GM21576 (cell line): ENCODE measurements at regions not wholly inside any gene's neighbourhood (a gene's known extent, or its start where the extent isn't known, plus 50 kb on each side); places are given as distances from the start of the nearest gene placed in this dataset.
"Not testable (repeated sequence)": the region's sequence is repeated elsewhere in the genome, so short reads cannot be mapped to it uniquely, and the experiment has no call there.

Source experiments
- ATAC-seq: cut with Tn5 transposase; IDR thresholded peaks from one replicate; pipeline ENCODE4 v1.9.1; 2021; ENCODE audit warnings: mild to moderate bottlenecking, moderate library complexity; ENCODE audit not compliant: unreplicated experiment

- ATAC-seq: no peak
These were observed 1505.0 kb downstream of the SI start for GRCh38 chr3:163573324-163573723.

GRCh38 chr3:163572856-163573255 is 1505.4 kb downstream of the SI start:
- ATAC-seq: no peak

- no peak for ATAC-seq
These were observed 1514.8 kb downstream of the SI start for GRCh38 chr3:163563485-163563884.

DNA sequence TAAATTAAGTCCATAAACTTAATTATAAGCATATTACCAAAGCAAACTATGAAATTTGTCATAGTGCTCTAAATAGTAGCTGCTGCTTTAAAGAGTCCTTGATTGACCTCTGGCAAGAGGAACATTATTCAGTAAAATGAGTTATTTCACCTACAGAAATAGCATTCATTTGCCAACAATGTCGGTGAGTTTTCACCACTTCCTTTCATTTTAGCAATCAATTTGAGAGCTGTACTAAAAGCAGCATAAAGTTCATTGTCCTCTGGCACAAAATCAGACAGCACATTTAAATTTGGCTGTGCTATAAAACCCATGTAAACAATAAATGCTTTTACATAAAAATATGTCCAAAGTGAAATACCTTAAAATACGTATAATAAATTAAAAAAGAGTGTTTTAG is 1515.7 kb downstream of the SI start:
- ATAC-seq: no peak

- no peak for ATAC-seq
These were observed 1517.1 kb downstream of the SI start for GRCh38 chr3:163561151-163561550.

DNA sequence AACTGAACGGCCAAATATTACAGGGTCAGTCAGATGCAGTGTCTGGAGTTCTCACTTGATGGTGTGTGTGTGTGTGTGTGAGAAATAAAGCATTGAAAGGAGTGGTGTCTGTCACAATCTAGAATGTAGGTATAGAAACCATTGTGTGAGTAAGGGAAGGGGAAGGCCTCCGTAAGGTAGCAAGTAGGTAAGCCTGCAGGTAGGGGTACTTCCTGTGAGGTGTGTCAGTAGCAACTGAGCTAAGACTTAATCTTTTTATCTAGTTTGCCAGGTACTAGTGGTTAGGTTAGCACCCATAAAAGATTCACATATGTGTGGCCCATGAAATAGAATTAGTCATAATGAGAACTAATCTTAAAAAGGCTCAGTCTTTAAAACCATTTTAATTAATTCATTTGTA is 1517.8 kb downstream of the SI start:
- no peak for ATAC-seq

DNA sequence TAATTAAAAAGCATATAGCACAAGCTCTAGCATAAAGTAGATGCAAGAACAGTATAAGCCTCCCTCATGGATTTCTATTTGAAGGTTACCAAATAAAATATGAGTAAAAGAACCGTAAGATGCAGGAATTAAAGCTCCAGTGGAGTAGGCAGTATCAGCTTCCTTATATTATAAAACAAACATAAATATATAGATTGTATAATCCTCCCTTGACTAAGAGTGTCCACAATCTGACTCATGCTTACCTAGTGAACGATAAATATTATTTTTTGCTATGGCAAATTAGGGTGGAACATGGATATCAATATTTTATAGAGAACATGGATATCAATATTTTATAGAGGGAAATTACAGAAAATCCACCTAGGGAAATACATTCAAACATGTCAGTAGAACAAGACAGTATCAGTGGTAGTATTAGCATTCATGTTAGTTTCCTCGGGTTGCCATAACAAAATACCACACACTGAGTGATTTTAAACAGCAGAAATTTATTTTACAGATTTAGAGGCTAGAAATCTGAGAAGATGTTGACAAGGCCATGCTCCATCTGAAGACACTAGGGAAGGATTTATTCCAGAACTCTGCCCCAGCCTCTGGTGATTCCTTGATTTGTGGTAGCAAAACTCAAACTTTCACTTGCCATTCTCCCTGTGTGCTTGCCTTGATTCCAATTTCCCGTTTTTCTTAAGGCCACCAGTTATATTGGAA is 1521.3 kb downstream of the SI start:
- no peak for ATAC-seq

DNA sequence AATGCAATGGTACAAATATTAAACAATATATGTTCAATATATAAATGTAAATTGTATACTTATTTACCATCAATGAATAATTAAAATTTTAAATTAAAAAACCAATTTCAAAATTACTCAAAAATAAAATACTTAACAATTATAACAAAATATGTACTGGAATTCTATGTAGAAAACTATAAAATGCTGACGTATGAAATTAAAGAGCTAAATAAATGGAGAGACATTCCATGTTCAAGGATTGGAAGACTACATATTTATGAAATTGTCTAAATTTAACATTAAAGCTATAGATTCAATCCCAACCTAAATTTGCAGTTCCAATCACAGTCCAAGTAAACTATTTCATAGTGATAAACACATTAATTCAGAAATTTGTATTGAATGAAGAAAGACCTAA is 1522.4 kb downstream of the SI start:
- ATAC-seq: no peak

- no peak for ATAC-seq
These were observed 1525.7 kb downstream of the SI start for GRCh38 chr3:163552659-163552966.

DNA sequence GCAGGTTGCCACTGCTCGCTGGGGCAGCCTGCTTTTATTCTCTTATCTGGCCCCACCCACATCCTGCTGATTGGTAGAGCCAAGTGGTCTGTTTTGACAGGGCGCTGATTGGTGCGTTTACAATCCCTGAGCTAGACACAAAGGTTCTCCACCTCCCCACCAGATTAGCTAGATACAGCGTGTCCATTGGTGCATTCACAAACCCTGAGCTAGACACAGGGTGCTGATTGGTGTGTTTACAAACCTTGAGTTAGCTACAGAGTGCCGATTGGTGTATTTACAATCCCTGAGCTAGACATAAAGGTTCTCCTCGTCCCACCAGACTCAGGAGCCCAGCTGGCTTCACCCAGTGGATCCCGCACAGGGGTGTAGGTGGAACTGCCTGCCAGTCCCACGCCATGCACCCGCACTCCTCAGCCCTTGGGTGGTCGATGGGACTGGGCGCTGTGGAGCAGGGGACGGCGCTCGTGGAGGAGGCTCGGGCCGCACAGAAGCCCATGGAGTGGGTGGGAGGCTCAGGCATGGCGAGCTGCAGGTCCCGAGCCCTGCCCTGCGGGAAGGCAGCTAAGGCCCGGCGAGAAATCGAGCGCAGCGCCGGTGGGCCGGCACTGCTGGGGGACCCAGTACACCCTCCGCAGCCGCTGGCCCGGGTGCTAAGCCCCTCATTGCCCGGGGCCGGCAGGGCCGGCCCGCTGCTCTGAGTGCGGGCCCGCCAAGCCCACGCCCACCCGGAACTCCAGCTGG is 1526.2 kb downstream of the SI start:
- not testable (repeated sequence) for ATAC-seq

DNA sequence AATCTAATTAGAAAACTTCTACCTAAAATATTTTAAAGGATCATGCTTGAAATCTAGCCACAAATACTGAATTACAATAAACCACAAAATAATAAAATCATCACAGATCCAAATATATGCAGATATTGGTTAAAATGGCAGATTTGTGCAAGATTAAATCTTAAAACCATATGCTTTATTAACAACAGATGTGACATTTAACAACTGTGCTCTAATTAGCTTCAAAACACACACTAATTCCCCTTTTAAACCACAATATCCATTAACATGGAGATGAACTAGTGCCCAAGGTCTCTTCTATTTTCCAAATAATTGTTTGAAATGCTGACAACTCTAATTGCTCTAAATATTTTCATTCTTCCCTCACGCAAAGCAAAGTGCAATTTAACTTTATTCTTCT is 1530.3 kb downstream of the SI start:
- no peak for ATAC-seq

GRCh38 chr3:163547014-163547685 is 1531.1 kb downstream of the SI start:
- no peak for ATAC-seq

GRCh38 chr3:163543662-163544061 is 1534.6 kb downstream of the SI start:
- ATAC-seq: no peak

- no peak for ATAC-seq
These were observed 1536.7 kb downstream of the SI start for GRCh38 chr3:163541629-163542028.

GRCh38 chr3:163538387-163538786 is 1539.9 kb downstream of the SI start:
- no peak for ATAC-seq

DNA sequence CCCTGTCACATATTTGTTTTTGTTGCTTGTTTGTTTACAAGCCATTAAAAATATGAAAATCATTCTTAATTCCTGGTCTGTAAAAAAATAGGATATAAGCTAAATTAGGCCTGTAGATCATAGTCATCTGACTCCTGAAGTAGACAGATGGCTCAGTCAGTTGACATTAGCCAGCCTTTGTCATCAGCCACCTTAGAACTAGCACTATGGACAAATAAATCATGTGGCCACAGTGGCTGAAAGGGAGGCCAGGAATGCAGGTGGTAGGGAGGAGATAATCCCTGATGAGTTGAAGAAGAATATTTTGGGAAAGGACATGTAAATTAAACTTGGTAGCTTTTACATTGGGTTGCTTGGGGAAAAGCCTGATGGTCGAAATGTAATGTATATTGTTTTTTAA is 1544.9 kb downstream of the SI start:
- ATAC-seq: no peak

- no peak for ATAC-seq
These were observed 1554.9 kb downstream of the SI start for GRCh38 chr3:163523375-163523774.

DNA sequence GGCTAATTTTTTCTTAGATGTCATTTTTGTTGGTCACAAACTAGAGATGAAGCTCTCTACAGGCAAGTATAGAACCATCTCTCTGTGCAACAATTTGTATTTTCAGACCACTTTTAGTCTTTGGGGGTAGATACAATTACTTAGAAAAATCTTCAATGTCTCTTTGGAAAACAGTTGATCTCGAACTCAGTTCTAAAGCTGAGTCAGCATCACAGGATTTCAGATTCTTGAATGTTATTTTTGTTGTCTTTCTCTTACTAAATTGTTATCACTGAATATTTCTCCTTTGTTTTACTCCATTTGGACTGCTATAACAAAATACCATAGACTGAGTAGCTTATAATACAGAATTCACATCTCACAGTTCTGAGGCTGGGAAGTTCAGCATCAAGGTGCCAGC is 1557.0 kb downstream of the SI start:
- ATAC-seq: no peak

- no peak for ATAC-seq
These were observed 1560.2 kb downstream of the SI start for GRCh38 chr3:163518065-163518464.

DNA sequence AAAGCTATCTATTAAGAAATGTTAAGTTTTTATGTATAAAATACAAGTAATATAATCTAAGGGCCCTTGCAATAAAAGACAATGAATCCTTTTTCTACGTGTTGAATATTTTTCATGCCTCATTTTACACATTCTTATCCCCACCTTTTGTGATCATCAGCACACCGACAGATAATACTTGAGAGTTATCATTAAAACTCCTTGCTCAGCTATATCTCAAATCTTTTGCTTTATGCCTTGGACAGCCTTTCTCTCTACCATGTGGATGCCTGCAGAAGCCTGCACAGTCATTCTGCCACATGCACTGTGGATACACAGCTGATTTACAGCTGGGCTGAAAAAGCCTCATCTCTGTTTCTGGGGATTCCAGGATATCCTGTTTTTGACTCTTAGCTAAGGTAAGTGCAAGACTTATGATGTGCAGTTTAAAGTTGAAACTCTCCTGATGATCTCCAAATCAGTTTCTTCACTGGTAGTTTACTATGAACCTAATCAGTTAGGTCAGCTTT is 1565.1 kb downstream of the SI start:
- ATAC-seq: no peak

- no peak for ATAC-seq
These were observed 1570.1 kb downstream of the SI start for GRCh38 chr3:163508206-163508605.

DNA sequence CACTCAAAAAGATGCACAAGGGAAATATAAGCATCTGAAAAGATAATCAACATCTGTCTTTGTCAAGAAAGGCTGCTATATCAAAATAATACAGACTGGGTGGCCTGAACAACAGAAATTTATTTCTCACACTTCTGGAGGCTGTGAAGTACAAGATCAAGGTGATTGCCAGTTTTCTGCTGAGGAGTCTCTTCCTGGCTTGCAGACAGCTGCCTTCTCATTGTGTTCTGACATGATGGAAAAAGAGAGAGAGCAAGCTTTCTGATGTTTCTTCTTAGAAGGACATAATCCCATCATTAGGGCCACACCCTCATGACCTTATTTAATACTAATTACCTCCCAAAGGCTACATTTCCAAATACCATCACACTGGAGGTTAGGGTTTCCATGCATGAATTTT is 1573.3 kb downstream of the SI start:
- no peak for ATAC-seq
